ENCODE measurements at regions not wholly inside any gene's neighbourhood (a gene's known extent, or its start where the extent isn't known, plus 50 kb on each side); places are given as distances from the start of the nearest gene placed in this dataset.

DNA sequence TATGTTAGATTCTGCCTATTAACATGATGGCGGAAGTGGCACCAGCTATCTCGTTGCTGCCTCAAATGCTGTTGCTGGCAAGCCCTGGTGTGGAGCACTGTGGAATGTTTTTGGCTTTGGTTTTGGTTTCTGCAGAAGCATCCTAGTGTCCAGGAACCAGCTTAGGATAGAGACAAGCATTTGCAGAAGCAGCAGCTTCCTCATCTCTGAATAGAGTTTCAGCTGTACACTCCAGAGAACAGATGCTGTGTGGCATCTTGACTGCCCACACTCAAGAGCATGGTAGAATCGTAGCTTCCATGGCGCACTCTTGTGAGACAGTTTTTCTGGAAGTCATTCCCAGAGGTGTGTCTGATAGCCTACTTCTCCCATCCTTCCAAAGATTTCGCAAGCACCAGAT is 145.3 kb upstream of the RXFP2 start (continued):
- TF ChIP-seq KDM5B (IDR thresholded peaks at IDR 0.05; ENCODE audit: insufficient replicate concordance, low read depth, low read length): no peak
- TF ChIP-seq, protein P1, sequence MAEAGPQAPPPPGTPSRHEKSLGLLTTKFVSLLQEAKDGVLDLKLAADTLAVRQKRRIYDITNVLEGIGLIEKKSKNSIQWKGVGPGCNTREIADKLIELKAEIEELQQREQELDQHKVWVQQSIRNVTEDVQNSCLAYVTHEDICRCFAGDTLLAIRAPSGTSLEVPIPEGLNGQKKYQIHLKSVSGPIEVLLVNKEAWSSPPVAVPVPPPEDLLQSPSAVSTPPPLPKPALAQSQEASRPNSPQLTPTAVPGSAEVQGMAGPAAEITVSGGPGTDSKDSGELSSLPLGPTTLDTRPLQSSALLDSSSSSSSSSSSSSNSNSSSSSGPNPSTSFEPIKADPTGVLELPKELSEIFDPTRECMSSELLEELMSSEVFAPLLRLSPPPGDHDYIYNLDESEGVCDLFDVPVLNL (CRISPR knock-in tag; IDR thresholded peaks at IDR 0.05; ENCODE audit: low read depth): no peak

DNA sequence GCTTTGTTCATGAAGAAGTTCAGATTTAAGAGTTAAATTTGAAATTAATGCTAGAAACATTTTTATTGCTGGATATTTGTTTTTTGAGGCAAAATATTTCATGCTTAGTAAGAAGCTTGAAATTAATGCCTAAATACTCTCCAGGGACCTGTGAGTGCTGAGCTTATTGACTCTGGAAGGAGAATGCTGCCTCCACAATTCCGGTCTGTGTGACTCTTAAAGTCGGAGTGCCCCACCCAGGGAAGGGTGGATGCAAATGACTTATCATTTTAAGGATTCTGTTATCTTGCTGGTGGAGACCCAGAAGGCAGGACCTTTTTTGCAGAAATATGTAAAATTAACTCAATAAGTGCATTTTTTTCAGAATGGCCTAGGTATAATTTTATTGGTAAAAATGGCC is 143.8 kb upstream of the RXFP2 start:
- no peak overlapping the region for H2AFZ ChIP-seq (ENCODE audit: low read depth, low read length)
- CTCF ChIA-PET (ENCODE audit: low intra/inter-chr PET ratio): no interaction called here
- in situ Hi-C loops (cut with MboI) (no loop called here), intact Hi-C loops (cut with micrococcal nuclease) (no loop called here)
- no peak for DNase-seq (ENCODE audit: extremely low read depth in 1 of 4, low spot score in 3 of 4)
- H3K36me3 ChIP-seq (ENCODE audit: control insufficient read depth, insufficient read depth, low read length): no peaks in the 10 kb centered on the region
- TF ChIP-seq EHMT2 (IDR thresholded peaks at IDR 0.05) (no peak), GABPA (tag; conservative IDR thresholded peaks at IDR 0.05; ENCODE audit: low read depth) (no peak), ILK (tag; IDR thresholded peaks at IDR 0.05; ENCODE audit: borderline replicate concordance, low read depth) (no peak), ZNF655 (CRISPR knock-in tag; IDR thresholded peaks at IDR 0.05) (no peak), RFX5 (IDR thresholded peaks at IDR 0.05; ENCODE audit: low read depth, low read length) (no peak), ZFX (CRISPR knock-in tag; IDR thresholded peaks at IDR 0.05) (no peak), ETV5 (CRISPR knock-in tag; IDR thresholded peaks at IDR 0.05; ENCODE audit: low read depth) (no peak), MTA1 (IDR thresholded peaks at IDR 0.05; ENCODE audit: borderline replicate concordance) (no peak), RB1 (IDR thresholded peaks at IDR 0.05; ENCODE audit: low read depth) (no peak), PRPF4 (IDR thresholded peaks at IDR 0.05; ENCODE audit: insufficient read depth, low read depth, low read length, poor library complexity, severe bottlenecking) (no peak), ZNF124 (CRISPR knock-in tag; IDR thresholded peaks at IDR 0.05) (no peak), BACH1 (tag; IDR thresholded peaks at IDR 0.05) (no peak), TRIM28 (IDR thresholded peaks at IDR 0.05) (no peak), RHOXF2B (CRISPR knock-in tag; conservative IDR thresholded peaks at IDR 0.05) (no peak)
- TF ChIP-seq, protein P2, sequence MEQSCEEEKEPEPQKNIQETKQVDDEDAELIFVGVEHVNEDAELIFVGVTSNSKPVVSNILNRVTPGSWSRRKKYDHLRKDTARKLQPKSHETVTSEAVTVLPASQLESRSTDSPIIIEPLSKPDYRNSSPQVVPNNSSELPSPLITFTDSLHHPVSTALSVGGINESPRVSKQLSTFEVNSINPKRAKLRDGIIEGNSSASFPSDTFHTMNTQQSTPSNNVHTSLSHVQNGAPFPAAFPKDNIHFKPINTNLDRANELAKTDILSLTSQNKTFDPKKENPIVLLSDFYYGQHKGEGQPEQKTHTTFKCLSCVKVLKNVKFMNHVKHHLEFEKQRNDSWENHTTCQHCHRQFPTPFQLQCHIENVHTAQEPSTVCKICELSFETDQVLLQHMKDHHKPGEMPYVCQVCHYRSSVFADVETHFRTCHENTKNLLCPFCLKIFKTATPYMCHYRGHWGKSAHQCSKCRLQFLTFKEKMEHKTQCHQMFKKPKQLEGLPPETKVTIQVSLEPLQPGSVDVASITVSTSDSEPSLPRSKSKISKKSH (CRISPR knock-in tag; IDR thresholded peaks at IDR 0.05): no peak
- no peaks in the 10 kb centered on the region for H3K4me1 ChIP-seq (replicated peaks in 1 of 2; ENCODE audit: control insufficient read depth in 2 of 2, insufficient read depth in 2 of 2, low read length in 2 of 2)
- no peak overlapping the region for H3K9ac ChIP-seq (ENCODE audit: insufficient read depth in 1 of 2, low read depth in 2 of 2, low read length in 2 of 2)
- H4K20me1 ChIP-seq (replicated peaks; ENCODE audit: control insufficient read depth, insufficient read depth, low read length): no peaks in the 10 kb centered on the region; the same call in 1 of the 2 replicates
- no peak for FAIRE-seq
- H3K4me2 ChIP-seq (ENCODE audit: insufficient read depth, low read length): no peak overlapping the region
- H3K27ac ChIP-seq (ENCODE audit: extremely low read depth, low read depth, low read length): no peak overlapping the region
- no peaks in the 10 kb centered on the region for H3K79me2 ChIP-seq (ENCODE audit: control insufficient read depth, insufficient read depth, low read length)
- ATAC-seq: no peak
- 5% methylated on average over 2 of the region's 2 CpGs for WGBS (ENCODE audit: insufficient coverage, low coverage, missing lambda C conversion rate)
- H3K9me3 ChIP-seq (replicated peaks; ENCODE audit: control insufficient read depth, insufficient read depth, low read depth, low read length): no peaks in the 10 kb centered on the region
- no peak overlapping the region for H3K4me3 ChIP-seq
- H3K27me3 ChIP-seq (ENCODE audit: control insufficient read depth in 2 of 2, insufficient read depth in 2 of 2, low read length in 2 of 2): no peaks in the 10 kb centered on the region
- POLR2A ChIA-PET: no interaction called here
- BruUV-seq (replicated peaks): no TSS peak
- no peaks in the 10 kb centered on the region for H3K9me1 ChIP-seq (ENCODE audit: control insufficient read depth, insufficient read depth, low read length)

All from K562 (cell line).